ENCODE measurements at regions not wholly inside any gene's neighbourhood (a gene's known extent, or its start where the extent isn't known, plus 50 kb on each side); places are given as distances from the start of the nearest gene placed in this dataset.

- no peak overlapping the region for H3K4me3 ChIP-seq (ENCODE audit: low read depth, low read length)
- TF ChIP-seq CTCF (IDR thresholded peaks at IDR 0.05; ENCODE audit: low read depth, low read length, missing control alignments), result no peak
- DNase-seq (ENCODE audit: low read depth), result no peak
Measured at GRCh38 chr14:58750321-58751269, 112.8 kb downstream of the DACT1 start.

DNA sequence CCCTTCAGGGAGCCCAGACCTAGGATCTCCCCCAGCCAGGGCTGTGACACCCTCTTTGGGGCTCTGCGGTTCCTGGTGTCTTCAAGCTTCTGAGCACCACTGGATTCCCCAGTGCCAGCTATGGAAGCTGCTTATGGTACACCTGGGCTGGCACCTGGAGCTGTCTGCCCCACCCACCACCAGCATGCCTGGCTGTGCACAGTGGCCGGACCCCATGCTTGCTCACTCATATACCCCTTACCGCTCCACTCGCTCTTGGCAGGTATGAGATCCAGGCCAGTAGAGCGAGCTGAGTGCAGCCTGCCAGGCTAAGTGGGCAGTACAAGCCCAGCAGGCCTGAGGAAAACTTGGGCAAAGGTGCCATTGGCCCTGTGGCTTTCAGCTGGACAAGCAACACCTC, 114.0 kb downstream of the DACT1 start:
- H3K4me3 ChIP-seq (ENCODE audit: low read depth, low read length), result no peak overlapping the region
- TF ChIP-seq CTCF (IDR thresholded peaks at IDR 0.05; ENCODE audit: low read depth, low read length, missing control alignments), result no peak
- DNase-seq (ENCODE audit: low read depth), result no peak

- no peak for TF ChIP-seq CTCF (IDR thresholded peaks at IDR 0.05; ENCODE audit: low read depth, low read length, missing control alignments)
- no peak for DNase-seq (ENCODE audit: low read depth)
- no peak overlapping the region for H3K4me3 ChIP-seq (ENCODE audit: low read depth, low read length)
Measured at GRCh38 chr14:58752289-58752688, 114.5 kb downstream of the DACT1 start.

GRCh38 chr14:58752771-58753201, 115.0 kb downstream of the DACT1 start:
- no peak for TF ChIP-seq CTCF (IDR thresholded peaks at IDR 0.05; ENCODE audit: low read depth, low read length, missing control alignments)
- DNase-seq (ENCODE audit: low read depth), result no peak

DNA sequence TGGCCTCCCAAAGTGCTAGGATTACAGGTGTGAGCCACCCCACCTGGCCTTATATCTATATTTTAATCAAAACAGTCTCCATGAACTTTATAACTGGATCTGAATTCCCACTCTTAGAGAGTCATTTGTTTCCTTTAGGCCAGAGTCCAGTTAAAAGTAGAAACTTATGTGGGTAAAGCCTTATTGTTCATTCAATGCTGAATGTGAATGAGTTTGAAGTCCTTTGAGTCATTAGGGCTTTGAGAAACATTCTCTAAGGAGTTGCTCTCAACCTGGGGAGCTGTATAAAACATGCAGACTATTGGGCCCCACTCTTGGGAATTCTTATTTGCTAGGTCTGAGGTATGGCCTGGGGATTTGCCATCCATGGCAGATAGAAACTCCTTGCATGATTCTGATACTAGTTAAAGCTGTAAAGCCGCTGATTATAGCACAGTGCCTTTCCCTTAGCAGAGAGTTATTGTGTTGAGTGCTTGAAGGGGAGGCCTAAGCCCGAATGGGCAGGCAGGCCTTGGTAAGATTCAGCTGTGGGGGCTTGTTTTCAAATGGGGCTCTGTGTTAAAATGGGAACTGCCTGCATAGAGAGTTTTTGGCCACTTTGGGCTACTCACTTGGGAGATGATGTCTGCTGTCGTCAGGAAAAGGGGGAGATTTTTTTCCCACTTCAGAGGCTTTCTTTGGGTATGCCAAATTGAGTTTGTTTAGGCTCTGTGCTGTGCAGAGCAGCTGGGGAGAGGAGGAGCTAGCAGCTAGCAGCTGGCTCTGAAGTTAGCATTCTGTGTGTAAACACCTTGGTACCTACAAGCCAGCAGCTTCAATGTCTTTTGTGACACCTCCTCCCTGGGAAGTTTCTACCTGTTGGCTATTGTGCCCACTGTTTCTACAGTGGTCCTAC, 117.5 kb downstream of the DACT1 start:
- TF ChIP-seq CTCF (IDR thresholded peaks at IDR 0.05; ENCODE audit: low read depth, low read length, missing control alignments), result no peak
- no peak overlapping the region for H3K4me3 ChIP-seq (ENCODE audit: low read depth, low read length)
- no peak for DNase-seq (ENCODE audit: low read depth)

More at GRCh38 chr14:58752771-58753201, 115.0 kb downstream of the DACT1 start:
- H3K4me3 ChIP-seq (ENCODE audit: low read depth, low read length), result no peak overlapping the region

DNA sequence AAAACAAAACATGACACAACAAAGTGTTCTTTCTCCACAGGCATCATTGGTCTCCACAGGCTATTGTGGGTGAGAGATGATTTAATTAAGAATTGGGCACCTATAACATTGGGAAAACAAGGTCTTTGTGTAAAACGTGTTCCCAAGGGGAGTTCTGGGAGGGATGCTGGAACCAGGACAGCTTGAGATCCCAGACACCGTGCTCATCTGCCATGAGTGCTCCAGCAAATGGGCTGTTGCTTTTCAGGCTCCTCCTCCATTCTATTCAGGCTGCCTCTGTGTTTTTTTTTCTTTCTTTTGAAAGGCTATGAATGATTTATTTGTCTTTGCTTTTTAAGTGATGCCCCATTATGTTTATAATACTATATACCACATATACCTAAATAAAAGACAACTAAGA, 122.4 kb downstream of the DACT1 start:
- no peak for DNase-seq (ENCODE audit: low read depth)
- TF ChIP-seq CTCF (IDR thresholded peaks at IDR 0.05; ENCODE audit: low read depth, low read length, missing control alignments), result no peak
- no peak overlapping the region for H3K4me3 ChIP-seq (ENCODE audit: low read depth, low read length)
